ENCODE measurements at regions not wholly inside any gene's neighbourhood (a gene's known extent, or its start where the extent isn't known, plus 50 kb on each side); places are given as distances from the start of the nearest gene placed in this dataset.

- no peak for DNase-seq
Observed at GRCh38 chr10:98332623-98333269, 64.8 kb upstream of the LOXL4 start.

DNA sequence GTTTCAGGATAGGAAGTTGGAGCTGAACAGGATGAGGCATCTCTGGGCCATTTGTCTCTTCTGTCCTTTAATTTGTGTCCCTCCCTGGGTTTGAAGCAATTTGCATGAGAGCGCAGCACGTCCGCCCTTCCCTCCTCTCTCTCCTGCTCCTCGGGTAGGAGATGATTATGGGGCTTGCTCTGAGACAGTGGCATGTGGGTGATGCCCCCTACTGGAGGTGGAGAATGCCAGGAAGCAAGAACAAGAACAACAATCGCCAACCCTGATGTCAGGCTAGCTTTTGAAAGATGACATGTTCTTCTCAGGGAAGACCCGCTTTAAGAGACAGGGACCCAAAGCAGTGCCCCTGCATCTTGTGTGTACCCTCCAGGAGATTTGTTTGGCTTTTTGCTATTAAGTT is 63.9 kb upstream of the LOXL4 start:
- no peak for DNase-seq

- no peak for DNase-seq
Observed at GRCh38 chr10:98330987-98331386, 63.0 kb upstream of the LOXL4 start.

DNA sequence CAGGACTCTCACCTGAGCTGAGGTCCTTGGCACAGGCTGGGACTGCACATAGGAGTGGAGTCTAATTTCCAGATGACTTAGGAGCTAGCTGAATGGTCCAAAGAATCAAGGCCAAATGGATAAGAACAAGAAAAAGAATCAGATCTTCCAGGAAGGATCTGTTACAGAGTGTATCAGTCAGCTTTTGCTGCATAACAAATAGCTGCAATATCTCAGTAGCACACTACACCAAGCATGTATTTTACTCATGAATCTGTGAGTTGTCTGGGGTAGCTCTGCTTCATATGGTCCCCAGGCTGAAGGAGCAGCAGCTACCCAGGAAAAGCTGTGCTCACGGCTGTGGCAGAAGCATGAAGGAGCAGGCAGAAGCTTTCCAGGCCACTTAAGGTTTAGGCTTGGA is 60.6 kb upstream of the LOXL4 start:
- no peak for DNase-seq

DNA sequence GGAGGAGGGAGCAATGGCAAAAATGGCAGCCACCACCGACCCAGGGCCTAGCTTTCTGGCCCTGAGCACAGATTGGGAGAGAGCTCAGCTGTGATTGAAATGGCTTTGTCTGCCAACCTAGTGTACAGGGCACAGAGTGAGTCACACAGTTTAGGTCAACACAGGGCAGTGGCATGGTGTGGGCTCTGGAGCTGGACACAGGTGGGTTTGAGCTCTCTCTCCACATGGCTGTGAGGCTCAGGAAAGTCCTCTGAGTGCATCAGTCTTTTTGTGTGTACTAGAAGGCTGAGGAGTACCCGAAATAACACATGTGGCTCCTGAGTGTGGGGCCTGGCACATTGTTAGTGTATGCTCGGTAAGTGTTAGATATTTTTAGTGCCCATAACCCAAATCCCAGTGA is 60.2 kb upstream of the LOXL4 start:
- no peak for DNase-seq

- DNase-seq: no peak
Observed at GRCh38 chr10:98326621-98327027, 58.6 kb upstream of the LOXL4 start.

DNA sequence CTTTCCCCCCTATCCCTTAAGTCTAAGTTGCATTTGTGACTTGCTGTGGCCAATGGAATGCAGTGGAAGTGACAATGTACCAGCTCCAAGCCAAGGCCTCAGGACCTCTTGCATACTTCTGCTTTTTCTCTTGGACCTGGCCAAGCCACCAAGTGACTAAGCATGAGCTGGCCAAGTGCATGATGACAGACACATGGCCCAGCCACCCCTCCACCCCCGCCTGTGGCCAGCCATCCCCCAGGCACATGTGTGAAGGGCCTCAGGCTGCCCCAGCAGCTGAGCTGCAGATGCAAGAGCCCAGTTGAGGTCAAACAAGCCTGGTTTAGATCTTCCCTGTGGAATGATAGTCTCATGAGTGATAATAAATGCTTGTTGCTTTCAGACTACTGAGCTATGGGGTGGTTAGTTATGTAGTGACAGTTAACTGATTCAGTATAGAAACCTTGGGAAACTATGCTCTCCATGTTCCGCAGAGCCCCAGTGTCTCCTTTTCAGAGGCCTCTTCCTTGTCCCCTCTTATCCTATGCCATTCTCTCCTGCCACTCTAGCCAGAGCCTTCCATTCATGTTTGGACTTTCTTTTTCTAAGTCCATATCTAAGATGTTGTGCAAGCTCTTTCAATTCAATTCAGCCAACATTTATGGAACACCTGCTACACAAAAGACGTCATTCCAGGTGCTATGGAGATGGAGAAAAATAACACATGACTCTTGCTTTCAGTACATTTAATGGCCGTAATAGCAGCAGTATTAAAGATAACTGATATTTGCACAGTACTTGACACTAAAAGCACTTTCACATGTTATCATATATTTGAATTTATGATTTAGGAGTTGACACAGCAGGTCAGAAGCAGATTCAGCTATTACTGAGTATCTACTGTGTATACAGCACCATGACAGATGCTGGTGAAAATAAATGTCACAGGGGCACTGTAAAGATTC is 55.5 kb upstream of the LOXL4 start:
- peak; percentile 81 for DNase-seq

- no peak for DNase-seq
Observed at GRCh38 chr10:98321186-98321780, 53.3 kb upstream of the LOXL4 start.

GRCh38 chr10:98320486-98321185 is 52.6 kb upstream of the LOXL4 start:
- no peak for DNase-seq

DNA sequence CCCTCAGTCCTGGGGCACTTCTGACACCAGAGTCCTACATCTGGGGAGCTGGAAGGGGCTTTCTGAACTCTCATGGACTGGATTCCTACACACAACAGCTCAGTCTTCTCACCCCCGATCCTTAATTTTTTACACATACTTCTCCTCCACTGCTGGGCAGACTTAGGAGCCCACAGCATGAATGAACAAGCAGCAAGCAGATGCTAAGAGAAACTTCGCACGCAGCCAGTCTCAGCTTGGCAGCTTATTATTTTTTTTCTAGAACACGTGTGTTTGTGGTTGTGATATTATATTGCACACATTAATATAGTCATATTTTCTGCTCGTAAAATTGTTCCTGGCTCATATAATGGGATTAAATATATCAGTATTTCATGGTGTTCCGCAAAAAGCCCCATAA is 50.9 kb upstream of the LOXL4 start:
- no peak for DNase-seq

Measured in NCI-H510A (cell line).